GM19328 (cell line): ENCODE measurements at regions not wholly inside any gene's neighbourhood (a gene's known extent, or its start where the extent isn't known, plus 50 kb on each side); places are given as distances from the start of the nearest gene placed in this dataset.
"Not testable (repeated sequence)": the region's sequence is repeated elsewhere in the genome, so short reads cannot be mapped to it uniquely, and the experiment has no call there.

ENCODE experiments used
- ATAC-seq: cut with Tn5 transposase; IDR thresholded peaks from one replicate; pipeline ENCODE4 v1.9.1; 2021; ENCODE audit warnings: mild to moderate bottlenecking, moderate library complexity; ENCODE audit not compliant: unreplicated experiment

DNA sequence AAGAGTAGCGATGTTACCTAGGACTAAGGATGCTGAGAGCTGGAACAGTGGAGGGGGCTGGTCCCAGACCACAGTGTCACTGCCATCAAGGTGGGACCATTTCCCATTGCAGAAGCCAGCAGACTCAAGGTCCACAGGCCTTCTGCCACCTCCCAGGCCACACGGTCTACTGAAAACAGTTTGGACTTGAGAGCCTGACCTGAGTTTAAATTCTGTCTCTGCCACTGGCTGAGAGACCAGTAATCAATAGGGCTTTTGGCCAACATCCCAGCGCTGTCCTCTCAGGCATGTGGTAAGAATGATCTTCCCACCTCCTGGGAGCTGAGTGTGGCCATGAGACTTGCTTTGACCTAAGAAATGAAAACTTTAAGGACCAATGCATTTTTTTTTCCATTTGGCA is 331.4 kb upstream of the CDH5 start:
- no peak for ATAC-seq

DNA sequence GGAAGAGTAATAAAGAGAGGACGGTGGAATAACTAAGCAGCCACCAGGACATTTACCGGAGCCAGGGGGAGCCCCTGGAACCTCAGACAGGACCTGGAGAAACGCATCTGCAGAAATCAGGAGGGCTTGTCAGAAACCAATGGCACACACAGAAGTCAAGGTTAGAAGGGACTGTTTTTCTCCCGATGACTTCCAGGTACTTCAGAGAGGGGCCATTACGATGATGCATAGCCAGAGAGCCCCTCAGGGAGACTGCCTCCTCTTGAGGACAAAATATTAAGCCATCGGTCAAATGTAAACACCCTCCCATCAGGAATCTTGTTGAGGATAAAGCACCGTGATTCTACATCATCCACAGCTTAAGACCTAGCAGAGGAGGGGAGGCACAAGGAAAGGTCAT is 333.6 kb upstream of the CDH5 start:
- no peak for ATAC-seq

DNA sequence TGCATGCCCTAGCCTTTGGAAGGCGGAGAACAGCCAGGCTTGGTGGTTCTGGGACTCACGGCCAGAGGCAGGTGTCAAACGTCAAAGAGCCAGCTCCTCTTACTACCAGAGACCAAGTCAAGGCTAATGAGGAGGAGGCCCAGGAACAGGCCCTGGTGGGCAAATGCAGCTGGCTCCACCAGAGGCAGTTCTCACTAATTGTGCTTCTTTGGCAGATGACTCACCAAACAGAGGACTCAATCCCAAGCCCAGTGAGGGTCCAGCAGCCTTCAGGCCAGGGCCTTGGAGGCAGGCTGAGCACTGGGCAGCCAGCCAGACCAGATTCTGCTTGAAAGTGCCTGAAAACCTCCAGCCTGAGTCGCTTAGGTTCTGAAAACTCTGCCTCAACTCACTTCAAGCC is 336.5 kb upstream of the CDH5 start:
- no peak for ATAC-seq

- no peak for ATAC-seq
Measured at GRCh38 chr16:66028510-66029216, 337.8 kb upstream of the CDH5 start.

DNA sequence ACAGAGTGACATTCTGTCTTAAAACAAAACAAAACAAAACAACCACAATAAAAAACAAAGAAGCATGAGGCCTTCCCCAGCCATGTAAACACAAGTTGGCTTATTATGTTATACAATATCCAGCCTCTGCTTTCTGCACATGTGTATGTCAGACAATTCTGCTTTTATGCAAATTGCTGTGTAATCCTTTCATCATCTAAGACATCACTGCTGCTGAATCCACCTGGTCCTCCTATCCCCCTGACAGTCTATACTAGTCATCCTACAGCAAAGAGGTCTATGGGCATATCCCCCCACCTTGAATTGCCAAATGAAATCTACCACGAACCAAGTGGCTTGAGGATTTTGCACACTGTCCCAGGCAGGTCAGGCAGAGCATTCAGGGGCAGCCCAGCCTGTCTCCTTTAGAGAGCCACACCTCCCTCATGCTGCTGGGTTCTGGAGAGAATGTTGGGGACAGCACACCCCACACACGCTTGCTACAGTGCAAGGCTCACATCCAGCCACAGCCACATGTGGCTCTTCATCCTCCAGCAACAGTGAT is 339.6 kb upstream of the CDH5 start:
- no peak for ATAC-seq

DNA sequence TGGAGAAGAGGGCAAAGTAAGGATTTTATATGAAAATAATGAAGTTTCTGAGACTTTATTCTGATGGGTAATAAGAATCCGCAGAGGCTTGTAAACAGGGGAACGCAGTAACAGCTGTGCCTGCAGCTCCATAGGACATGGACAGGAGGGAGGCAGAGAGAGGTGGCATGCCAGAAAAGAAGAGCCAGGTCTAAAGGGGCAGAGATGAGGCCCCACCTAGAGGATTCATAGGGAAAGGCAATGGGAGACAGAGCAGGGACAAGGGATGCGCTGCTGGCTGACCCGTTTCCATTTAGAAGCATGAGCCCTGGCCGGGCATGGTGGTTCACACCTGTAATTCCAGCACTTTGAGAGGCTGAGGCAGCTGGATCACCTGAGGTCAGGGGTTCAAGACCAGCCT is 340.3 kb upstream of the CDH5 start:
- ATAC-seq, result no peak

DNA sequence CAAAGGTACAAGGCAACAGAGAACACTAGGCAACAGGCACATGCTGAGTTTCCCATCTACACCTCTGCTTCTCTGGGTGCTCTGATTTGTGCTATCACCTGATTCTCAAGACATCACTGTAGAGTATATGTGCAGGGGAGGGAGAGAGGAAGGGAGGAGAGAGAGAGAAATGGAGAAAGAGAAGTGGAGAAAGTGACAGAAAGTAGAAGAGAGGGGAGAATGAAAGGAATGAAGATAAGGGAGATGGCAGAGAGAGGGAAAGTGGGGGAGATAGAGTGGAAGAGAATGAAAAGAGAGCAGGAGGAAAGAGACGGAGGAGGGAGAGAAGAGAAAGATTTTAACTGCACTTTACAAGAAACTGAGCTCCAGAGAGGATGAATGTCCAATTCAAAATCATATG is 340.7 kb upstream of the CDH5 start:
- ATAC-seq, result no peak

DNA sequence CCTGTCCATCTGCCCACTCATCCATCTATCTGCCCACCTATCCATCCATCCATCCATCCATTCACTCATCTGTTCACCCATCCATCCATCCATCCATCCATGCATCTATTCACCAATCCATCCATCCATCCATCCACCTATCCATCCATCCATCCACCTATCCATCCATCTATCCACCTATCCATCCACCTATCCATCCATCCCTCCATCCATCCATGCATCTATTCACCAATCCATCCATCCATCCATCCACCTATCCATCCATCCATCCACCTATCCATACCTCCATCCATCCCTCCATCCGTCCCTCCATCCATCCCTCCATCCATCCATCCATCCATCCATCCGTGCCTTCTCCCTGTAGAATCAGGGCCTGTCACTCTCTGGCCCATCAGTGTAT is 341.9 kb upstream of the CDH5 start:
- ATAC-seq, result not testable (repeated sequence)

- ATAC-seq, result no peak
Measured at GRCh38 chr16:66023481-66023880, 343.0 kb upstream of the CDH5 start.

- no peak for ATAC-seq
Measured at GRCh38 chr16:66020642-66021041, 345.8 kb upstream of the CDH5 start.

GRCh38 chr16:66020046-66020445 is 346.4 kb upstream of the CDH5 start:
- ATAC-seq, result no peak

DNA sequence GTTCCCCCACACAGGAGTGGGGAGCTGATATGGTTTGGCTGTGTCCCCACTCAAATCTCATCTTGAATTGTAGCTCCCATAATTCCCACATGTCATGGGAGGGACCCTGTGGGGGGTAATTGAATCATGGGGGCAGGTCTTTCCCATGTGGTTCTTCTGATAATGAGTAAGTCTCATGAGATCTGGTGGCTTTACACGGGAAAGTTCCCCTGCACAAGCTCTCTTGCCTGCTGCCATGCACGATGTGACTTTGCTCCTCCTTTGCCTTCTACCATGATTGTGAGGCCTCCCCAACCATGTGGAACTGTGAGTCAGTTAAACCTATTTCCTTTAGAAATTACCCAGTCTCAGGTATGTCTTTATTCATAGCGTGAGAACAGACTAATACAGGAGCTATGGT is 347.0 kb upstream of the CDH5 start:
- not testable (repeated sequence) for ATAC-seq

DNA sequence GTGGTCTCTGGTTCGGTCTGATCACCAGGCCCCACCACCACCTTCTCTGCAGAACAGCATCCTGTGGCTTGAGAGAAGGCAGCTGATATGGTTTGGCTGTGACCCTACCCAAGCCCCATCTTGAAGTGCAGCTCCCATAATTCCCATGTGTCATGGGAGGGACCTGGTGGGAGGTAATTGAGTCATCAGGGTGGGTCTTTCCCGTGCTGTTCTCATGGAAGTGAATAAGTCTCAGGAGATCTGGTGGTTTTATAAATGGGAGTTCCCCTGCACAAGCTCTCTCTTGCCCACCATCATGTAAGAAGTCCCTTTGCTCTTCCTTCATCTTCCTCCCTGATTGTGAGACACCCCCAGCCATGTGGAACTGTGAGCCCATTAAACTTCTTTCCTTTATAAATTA is 352.3 kb upstream of the CDH5 start:
- no peak for ATAC-seq

- ATAC-seq, result no peak
Measured at GRCh38 chr16:66013486-66013885, 353.0 kb upstream of the CDH5 start.

- ATAC-seq, result no peak
Measured at GRCh38 chr16:66008136-66008535, 358.4 kb upstream of the CDH5 start.

GRCh38 chr16:66007717-66008116 is 358.8 kb upstream of the CDH5 start:
- ATAC-seq, result no peak

GRCh38 chr16:66006485-66006884 is 360.0 kb upstream of the CDH5 start:
- no peak for ATAC-seq

GRCh38 chr16:66004699-66005098 is 361.8 kb upstream of the CDH5 start:
- ATAC-seq, result no peak

DNA sequence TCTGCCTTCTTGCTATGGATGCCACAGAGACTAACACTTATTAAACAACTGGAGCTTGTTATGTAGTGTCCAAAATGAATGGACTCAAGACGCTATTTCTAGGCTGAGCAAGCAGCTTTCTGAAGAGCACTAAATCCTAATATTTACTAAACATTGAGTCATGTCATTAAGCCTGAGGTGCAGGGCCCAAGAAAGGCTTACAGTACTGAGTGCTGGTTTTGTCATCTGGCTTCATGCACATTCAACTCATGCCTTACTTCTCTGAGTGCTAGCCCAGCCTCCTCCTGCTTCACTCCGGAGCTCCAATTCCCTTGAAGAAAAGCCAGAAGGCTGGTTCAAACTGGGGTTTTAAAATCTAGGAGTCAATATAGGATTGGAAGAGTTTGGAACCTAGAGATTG is 363.3 kb upstream of the CDH5 start:
- no peak for ATAC-seq

GRCh38 chr16:66002601-66003000 is 363.9 kb upstream of the CDH5 start:
- ATAC-seq, result no peak

- no peak for ATAC-seq
Measured at GRCh38 chr16:66001432-66001831, 365.1 kb upstream of the CDH5 start.

DNA sequence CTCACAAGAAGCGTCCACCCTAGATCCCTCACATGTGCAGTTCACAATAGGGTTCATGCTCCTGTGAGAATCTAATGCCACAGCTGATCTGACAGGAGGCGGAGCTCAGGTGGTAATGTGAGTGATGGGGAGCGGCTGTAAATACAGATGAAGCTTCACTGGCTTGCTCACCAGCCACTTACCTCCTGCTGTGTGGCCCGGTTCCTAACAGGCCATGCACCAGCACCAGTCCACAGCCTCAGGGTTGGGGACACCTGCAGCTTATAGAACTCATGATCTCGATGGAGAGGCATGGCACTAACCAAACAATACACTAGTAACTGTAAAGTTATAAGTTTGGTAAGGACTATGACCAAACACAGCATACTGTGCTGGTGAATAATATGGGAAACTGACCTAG is 368.0 kb upstream of the CDH5 start:
- no peak for ATAC-seq

DNA sequence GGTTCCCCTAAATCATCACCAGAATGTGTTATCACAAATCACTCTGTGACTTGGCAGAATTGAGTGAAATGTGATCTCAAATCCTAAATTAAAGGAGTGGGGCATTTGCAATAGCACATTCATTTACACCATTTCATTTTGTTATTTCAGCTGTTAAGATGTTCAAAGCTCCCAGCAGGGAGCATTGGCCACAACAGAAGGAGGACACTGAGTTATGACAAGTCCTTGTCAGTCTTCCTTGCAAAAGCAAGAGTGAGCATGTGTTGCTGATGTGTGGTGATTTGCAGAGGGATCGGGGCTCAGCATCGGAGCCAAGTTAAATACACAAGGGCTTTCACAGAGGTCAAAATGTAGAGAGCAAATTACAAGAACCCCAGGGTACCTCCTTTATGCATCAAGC is 372.2 kb upstream of the CDH5 start:
- no peak for ATAC-seq
